HG03571 (cell line): ENCODE measurements at regions not wholly inside any gene's neighbourhood (a gene's known extent, or its start where the extent isn't known, plus 50 kb on each side); places are given as distances from the start of the nearest gene placed in this dataset.

Experiments used
- ATAC-seq: cut with Tn5 transposase; IDR thresholded peaks from one replicate; pipeline ENCODE4 v1.9.1; 2021; ENCODE audit not compliant: unreplicated experiment

DNA sequence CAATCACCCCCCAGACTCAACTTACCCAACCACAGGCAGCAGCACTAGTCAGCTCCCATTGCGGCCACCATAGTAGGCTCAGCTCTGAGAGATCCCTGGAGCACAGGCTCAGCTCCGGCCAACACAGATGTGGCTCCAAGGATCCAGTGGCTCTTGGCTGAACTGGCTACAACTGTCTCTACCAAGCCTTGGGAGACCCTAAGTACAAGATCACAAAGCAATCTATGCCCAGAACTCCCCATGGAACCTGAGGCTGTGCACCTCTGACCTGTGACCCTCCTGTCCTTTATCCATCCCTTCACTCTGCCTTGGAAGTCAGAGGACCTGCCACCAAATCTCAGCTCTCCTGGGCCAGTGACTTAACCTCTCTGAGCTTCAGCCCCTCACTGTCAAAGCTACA, 61.8 kb upstream of the GJB5 start:
- ATAC-seq = no peak

DNA sequence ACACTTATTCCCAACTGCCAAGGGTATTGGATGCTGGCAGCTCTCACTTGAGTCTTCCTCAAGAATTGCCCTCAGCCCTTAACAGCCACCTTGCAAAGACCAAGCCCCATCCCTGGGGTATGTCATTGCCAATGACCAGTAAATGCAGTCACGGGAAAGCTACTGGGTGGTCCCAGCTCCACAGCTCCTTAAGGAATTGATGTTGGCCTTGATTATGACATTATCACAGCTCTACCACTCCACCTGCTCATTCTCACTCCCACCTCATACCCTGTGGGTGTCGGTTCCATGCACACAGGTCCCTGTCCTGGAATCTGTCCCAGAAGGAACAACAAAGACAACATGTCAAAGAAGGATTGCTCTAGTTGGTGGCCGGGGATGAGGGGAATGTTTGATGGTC, 60.5 kb upstream of the GJB5 start:
- ATAC-seq = no peak

DNA sequence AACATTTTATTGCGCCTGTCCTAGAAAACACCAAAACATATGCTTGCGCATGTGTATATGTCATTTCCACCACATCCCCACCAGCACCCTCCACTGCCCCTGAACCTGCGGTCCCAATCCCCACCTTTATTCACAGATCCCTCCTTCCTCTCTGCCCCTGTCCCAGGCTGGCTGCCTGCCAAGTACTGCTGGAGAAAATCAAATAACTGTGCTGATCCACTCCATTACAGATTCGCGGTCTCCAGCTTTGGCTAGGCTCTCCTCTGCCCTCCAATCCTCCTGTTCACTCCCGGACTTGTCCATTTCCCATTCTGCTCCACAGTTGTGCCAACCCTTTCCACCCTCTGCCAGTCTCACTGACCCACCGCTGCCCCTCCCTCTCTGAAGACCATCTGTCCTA, 59.3 kb upstream of the GJB5 start:
- no peak for ATAC-seq

DNA sequence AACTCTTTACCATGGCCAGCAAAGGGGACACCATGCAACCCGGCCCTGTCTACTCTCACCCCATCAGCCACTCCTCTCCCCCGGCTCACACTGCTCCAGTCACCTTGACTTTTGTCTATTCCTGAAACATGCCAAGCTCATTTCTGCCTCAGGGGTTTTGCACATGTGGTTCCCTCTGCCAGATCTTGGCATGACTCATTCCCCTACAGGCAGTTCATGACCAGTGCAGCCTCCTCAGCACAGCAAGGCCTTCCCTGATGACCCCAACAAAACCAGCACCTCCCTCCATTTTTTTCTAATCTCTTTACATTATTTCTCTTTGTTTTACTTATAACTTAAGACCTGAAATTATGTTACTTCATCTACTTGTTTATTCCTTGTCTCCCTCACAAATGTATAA, 58.6 kb upstream of the GJB5 start:
- no peak for ATAC-seq

DNA sequence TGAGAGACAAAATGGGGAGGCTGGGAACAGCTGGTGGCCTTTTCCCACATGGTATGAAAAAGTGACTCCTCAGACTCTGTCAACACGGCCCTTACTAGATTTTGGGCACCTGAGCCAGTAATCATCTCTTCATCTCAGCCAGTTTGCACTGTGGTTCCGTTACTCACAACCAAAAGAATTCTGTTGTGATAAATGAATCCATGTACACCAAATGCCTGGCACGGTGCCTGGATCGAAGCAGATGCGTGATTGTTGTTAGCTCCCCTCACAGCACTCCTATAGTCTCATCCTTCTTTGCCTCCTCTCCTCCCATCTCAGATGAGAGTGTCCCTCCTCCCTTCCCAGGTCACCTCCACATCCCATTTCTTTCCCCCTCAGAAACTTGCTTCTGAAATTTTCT, 57.9 kb upstream of the GJB5 start:
- no peak for ATAC-seq

DNA sequence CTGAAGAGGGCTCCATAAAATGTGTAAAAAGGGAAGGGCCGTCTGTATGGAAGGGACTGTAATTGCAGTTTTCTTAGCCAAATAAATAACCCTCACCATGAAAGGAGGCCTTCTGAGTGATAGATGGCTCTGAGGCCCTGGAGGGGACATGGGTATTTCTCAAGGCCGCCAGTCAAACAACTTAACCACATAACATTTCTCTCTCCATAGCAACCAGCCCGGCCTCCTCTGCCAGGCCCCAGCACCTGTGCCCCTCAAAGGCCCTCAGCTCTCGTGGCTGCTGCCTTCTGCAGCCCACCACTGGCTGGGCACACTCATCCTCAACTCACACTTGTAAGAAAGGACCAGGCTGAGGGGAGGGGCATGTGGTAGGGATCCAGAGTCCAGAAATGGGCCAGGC, 57.0 kb upstream of the GJB5 start:
- no peak for ATAC-seq

DNA sequence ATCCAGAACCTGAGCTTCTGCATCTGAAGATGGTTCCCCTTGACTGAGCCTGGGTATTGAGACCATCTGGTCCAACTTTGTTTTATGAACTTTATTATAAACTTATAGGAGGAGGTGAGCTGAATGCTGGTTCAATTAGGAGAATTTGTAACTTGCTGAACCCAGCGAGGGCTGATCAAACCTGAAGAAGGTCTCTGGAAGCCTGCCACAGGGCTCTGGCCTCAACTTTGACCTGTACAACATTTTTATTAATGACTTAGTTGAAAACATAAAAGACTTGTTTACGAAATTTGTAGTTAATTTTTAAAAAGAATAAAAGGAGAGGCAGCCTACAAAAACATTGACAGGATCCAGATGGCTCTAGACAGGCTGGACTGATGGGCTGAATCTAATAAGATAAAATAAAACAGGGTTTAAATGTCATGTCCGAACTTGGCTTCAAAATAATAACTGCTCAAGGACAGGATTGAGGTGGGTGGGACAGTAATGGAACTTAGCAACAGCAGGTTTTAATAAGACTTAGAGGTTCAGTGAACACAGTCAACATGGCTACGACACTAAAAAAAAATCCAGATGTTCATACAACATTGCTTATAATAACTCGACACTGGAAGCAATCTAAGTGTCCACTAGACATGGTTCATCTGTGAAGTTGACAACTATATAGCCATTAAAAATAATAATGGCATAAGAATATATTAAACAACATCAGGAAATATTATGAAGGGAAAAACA, 53.4 kb upstream of the GJB5 start:
- ATAC-seq = no peak
